ENCODE measurements at regions not wholly inside any gene's neighbourhood (a gene's known extent, or its start where the extent isn't known, plus 50 kb on each side); places are given as distances from the start of the nearest gene placed in this dataset.

DNA sequence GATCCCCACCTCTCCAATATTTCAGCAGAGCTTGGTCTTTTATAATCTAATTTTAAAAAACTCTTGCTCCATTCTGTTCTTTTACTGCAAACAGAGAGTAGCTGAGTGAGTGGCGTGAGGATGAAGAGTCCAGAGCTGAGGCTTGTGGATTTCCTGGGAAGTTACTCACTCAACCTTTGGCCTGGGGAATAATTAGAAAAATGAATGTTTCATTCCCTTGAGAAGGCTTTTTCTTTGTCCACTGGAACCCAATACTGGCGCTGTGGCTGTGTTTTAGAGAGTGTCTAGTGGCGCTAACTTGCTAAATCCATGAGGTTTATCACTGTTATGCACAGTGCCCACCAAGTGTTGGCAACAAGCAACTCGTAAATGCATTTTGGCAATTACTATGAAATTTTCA is 251.5 kb downstream of the HIVEP2 start:
- TF ChIP-seq, protein P1, sequence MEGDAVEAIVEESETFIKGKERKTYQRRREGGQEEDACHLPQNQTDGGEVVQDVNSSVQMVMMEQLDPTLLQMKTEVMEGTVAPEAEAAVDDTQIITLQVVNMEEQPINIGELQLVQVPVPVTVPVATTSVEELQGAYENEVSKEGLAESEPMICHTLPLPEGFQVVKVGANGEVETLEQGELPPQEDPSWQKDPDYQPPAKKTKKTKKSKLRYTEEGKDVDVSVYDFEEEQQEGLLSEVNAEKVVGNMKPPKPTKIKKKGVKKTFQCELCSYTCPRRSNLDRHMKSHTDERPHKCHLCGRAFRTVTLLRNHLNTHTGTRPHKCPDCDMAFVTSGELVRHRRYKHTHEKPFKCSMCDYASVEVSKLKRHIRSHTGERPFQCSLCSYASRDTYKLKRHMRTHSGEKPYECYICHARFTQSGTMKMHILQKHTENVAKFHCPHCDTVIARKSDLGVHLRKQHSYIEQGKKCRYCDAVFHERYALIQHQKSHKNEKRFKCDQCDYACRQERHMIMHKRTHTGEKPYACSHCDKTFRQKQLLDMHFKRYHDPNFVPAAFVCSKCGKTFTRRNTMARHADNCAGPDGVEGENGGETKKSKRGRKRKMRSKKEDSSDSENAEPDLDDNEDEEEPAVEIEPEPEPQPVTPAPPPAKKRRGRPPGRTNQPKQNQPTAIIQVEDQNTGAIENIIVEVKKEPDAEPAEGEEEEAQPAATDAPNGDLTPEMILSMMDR (conservative IDR thresholded peaks at IDR 0.05) = no peak
- TF ChIP-seq ZFX (IDR thresholded peaks at IDR 0.05) = no peak

Measured in C4-2B (cell line).